ENCODE measurements at regions not wholly inside any gene's neighbourhood (a gene's known extent, or its start where the extent isn't known, plus 50 kb on each side); places are given as distances from the start of the nearest gene placed in this dataset.

DNA sequence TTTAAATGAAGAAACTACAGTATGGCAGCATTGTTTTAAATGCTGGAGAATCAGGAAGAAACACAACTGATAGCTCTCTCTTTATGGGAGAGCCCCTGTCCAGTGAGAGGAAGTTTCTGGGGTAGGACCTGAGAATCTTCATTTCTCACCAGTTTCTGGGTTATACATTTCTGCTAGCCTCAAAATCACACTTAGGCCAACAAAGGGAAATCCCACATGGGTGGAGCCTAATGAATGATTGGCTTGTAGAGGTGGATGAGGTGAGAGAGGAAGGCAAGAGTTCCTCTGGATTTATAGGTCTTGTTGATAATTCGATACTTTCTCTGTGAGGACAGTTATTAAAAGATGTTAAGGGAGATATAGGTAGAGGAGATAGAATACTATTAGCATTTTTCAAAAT, 1397.3 kb upstream of the TENM4 start (continued):
- TF ChIP-seq PPARA (CRISPR knock-in tag; IDR thresholded peaks at IDR 0.05; ENCODE audit: borderline replicate concordance) (no peak), TCF4 (CRISPR knock-in tag; IDR thresholded peaks at IDR 0.05; ENCODE audit: borderline replicate concordance) (no peak), ZNF70 (CRISPR knock-in tag; IDR thresholded peaks at IDR 0.05) (no peak)

DNA sequence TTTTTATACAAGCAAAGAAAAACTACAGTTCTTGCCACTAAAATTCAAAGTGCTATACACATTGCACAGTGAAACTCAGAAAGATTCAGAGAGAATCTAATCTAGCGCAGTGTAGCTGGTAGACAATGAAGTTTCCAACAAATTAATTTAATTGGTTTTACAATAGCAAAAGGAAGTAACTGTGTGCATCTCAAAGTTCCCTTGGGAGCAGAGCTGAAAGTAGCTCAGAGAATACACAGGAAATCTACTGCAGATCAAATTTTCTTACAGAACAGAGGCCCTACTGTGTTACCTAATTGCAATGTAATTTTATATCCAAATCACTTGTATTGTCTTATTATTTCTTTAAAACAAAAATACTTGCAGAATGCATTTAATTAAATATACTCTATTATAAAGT, 1396.2 kb upstream of the TENM4 start:
- TF ChIP-seq OSR1 (CRISPR knock-in tag; IDR thresholded peaks at IDR 0.05) (no peak), RARB (CRISPR knock-in tag; IDR thresholded peaks at IDR 0.05) (no peak), TOX (CRISPR knock-in tag; IDR thresholded peaks at IDR 0.05; ENCODE audit: borderline replicate concordance) (no peak), CSDC2 (CRISPR knock-in tag; IDR thresholded peaks at IDR 0.05) (no peak), ZFP30 (CRISPR knock-in tag; IDR thresholded peaks at IDR 0.05) (no peak), ISL1 (CRISPR knock-in tag; IDR thresholded peaks at IDR 0.05) (no peak)
- no peak for ATAC-seq

DNA sequence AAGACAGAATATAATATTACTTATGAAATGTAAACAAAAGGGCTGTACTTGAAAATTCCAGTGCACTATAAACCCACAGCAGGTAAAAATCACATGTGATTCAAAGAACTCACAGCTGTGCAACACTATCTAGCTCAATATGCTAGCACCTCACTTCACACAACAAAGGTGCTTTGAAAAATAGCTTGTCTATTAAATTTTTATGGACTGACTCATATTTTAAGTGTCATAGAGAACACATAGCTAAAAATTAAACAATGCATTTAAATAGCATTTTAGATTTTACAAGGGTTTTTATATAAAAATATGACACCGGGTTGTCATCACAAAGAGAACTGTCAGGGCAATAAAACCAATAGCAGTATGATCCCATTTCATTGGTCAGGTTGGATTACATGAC, 1390.5 kb upstream of the TENM4 start:
- no peak for ATAC-seq
- TF ChIP-seq ZNF565 (CRISPR knock-in tag; conservative IDR thresholded peaks at IDR 0.05; ENCODE audit: low read depth): no peak
- no peak for TF ChIP-seq TCF4 (CRISPR knock-in tag; IDR thresholded peaks at IDR 0.05; ENCODE audit: borderline replicate concordance)
- TF ChIP-seq ISL1 (CRISPR knock-in tag; IDR thresholded peaks at IDR 0.05): no peak
- TF ChIP-seq, protein P1, sequence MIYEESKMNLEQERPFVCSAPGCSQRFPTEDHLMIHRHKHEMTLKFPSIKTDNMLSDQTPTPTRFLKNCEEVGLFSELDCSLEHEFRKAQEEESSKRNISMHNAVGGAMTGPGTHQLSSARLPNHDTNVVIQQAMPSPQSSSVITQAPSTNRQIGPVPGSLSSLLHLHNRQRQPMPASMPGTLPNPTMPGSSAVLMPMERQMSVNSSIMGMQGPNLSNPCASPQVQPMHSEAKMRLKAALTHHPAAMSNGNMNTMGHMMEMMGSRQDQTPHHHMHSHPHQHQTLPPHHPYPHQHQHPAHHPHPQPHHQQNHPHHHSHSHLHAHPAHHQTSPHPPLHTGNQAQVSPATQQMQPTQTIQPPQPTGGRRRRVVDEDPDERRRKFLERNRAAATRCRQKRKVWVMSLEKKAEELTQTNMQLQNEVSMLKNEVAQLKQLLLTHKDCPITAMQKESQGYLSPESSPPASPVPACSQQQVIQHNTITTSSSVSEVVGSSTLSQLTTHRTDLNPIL (CRISPR knock-in tag; IDR thresholded peaks at IDR 0.05; ENCODE audit: low read depth): no peak

DNA sequence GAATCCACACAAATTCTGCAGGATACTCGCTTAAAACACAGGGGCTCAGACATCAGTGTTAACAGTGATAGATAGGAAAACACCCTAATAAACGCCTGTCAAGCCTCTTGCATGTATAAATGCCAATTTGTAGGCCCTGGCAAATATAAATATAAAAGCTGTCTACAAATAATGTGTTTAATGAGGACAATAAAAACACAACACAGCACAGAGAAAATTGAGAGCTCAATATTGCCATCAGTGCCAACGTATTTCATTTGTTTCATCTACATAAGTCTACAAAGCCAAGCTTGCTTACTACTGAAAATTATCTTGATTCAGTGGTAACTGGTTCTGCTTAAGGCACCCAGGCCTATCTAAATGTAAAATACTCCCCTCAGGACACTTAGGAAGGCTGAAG, 1387.0 kb upstream of the TENM4 start:
- ATAC-seq: no peak
- TF ChIP-seq ZNF8 (CRISPR knock-in tag; IDR thresholded peaks at IDR 0.05) (no peak), ESRRG (CRISPR knock-in tag; IDR thresholded peaks at IDR 0.05) (no peak), GLIS3 (CRISPR knock-in tag; IDR thresholded peaks at IDR 0.05) (no peak), SNAI2 (CRISPR knock-in tag; IDR thresholded peaks at IDR 0.05) (no peak), ZC3H10 (CRISPR knock-in tag; IDR thresholded peaks at IDR 0.05) (no peak), RARB (CRISPR knock-in tag; IDR thresholded peaks at IDR 0.05) (no peak)
- TF ChIP-seq, protein P2, sequence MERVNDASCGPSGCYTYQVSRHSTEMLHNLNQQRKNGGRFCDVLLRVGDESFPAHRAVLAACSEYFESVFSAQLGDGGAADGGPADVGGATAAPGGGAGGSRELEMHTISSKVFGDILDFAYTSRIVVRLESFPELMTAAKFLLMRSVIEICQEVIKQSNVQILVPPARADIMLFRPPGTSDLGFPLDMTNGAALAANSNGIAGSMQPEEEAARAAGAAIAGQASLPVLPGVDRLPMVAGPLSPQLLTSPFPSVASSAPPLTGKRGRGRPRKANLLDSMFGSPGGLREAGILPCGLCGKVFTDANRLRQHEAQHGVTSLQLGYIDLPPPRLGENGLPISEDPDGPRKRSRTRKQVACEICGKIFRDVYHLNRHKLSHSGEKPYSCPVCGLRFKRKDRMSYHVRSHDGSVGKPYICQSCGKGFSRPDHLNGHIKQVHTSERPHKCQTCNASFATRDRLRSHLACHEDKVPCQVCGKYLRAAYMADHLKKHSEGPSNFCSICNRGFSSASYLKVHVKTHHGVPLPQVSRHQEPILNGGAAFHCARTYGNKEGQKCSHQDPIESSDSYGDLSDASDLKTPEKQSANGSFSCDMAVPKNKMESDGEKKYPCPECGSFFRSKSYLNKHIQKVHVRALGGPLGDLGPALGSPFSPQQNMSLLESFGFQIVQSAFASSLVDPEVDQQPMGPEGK (CRISPR knock-in tag; IDR thresholded peaks at IDR 0.05; ENCODE audit: borderline replicate concordance): no peak
- TF ChIP-seq, protein P3, sequence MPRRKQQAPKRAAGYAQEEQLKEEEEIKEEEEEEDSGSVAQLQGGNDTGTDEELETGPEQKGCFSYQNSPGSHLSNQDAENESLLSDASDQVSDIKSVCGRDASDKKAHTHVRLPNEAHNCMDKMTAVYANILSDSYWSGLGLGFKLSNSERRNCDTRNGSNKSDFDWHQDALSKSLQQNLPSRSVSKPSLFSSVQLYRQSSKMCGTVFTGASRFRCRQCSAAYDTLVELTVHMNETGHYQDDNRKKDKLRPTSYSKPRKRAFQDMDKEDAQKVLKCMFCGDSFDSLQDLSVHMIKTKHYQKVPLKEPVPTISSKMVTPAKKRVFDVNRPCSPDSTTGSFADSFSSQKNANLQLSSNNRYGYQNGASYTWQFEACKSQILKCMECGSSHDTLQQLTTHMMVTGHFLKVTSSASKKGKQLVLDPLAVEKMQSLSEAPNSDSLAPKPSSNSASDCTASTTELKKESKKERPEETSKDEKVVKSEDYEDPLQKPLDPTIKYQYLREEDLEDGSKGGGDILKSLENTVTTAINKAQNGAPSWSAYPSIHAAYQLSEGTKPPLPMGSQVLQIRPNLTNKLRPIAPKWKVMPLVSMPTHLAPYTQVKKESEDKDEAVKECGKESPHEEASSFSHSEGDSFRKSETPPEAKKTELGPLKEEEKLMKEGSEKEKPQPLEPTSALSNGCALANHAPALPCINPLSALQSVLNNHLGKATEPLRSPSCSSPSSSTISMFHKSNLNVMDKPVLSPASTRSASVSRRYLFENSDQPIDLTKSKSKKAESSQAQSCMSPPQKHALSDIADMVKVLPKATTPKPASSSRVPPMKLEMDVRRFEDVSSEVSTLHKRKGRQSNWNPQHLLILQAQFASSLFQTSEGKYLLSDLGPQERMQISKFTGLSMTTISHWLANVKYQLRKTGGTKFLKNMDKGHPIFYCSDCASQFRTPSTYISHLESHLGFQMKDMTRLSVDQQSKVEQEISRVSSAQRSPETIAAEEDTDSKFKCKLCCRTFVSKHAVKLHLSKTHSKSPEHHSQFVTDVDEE (CRISPR knock-in tag; IDR thresholded peaks at IDR 0.05): no peak

DNA sequence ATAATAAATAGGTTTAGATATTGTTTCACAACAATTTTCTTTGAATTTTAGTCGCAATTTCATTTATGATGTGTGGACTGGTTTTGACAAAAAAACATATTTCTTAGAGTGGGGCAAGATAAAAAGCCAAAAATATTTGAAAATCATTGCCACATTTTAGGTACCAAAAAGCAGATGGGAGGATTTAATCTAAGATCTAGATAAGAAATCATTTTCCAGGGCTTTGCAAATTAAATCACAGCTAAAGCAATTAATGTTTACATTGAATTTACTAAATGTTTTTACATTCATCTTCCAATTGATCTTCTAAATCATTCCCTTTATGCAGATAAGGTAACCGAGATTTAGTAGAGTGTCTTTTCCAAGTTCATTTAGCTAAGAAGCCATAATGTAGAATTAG, 1386.0 kb upstream of the TENM4 start:
- ATAC-seq: no peak
- peak; percentile 74; the same call in 1 of the 2 replicates for TF ChIP-seq TCF4 (CRISPR knock-in tag; IDR thresholded peaks at IDR 0.05; ENCODE audit: borderline replicate concordance)
- no peak for TF ChIP-seq ESRRG (CRISPR knock-in tag; IDR thresholded peaks at IDR 0.05)
- no peak for TF ChIP-seq RARB (CRISPR knock-in tag; IDR thresholded peaks at IDR 0.05)

DNA sequence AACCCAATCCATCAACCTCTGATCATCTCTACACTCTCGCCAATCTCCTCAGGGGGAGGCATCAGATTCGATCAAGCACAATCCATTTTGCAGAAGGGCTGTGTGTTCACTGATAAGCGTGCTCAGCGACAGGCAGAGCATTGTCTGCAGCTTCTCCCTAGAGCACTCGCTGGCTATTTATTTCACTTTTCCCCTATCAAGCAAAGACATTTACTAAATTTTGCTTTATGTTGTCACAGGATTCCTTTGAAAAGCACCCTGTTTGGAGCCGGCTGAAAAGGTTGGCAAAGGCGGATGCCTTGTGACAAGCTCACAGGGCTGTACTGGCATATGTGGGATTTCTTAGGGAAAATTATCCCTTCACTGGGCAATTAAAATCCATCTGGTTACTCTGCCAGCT, 1381.5 kb upstream of the TENM4 start:
- ATAC-seq: no peak
- TF ChIP-seq PPARA (CRISPR knock-in tag; IDR thresholded peaks at IDR 0.05; ENCODE audit: borderline replicate concordance) (no peak), ARNTL (CRISPR knock-in tag; IDR thresholded peaks at IDR 0.05; ENCODE audit: borderline replicate concordance, low read depth) (no peak), GLIS3 (CRISPR knock-in tag; IDR thresholded peaks at IDR 0.05) (no peak), BACH2 (CRISPR knock-in tag; IDR thresholded peaks at IDR 0.05; ENCODE audit: borderline replicate concordance) (no peak), SNAI2 (CRISPR knock-in tag; IDR thresholded peaks at IDR 0.05) (no peak)
- TF ChIP-seq, protein P4, sequence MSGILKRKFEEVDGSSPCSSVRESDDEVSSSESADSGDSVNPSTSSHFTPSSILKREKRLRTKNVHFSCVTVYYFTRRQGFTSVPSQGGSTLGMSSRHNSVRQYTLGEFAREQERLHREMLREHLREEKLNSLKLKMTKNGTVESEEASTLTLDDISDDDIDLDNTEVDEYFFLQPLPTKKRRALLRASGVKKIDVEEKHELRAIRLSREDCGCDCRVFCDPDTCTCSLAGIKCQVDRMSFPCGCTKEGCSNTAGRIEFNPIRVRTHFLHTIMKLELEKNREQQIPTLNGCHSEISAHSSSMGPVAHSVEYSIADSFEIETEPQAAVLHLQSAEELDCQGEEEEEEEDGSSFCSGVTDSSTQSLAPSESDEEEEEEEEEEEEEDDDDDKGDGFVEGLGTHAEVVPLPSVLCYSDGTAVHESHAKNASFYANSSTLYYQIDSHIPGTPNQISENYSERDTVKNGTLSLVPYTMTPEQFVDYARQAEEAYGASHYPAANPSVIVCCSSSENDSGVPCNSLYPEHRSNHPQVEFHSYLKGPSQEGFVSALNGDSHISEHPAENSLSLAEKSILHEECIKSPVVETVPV (CRISPR knock-in tag; IDR thresholded peaks at IDR 0.05): no peak
- TF ChIP-seq, protein P5, sequence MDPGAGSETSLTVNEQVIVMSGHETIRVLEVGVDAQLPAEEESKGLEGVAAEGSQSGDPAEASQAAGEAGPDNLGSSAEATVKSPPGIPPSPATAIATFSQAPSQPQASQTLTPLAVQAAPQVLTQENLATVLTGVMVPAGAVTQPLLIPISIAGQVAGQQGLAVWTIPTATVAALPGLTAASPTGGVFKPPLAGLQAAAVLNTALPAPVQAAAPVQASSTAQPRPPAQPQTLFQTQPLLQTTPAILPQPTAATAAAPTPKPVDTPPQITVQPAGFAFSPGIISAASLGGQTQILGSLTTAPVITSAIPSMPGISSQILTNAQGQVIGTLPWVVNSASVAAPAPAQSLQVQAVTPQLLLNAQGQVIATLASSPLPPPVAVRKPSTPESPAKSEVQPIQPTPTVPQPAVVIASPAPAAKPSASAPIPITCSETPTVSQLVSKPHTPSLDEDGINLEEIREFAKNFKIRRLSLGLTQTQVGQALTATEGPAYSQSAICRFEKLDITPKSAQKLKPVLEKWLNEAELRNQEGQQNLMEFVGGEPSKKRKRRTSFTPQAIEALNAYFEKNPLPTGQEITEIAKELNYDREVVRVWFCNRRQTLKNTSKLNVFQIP (CRISPR knock-in tag; IDR thresholded peaks at IDR 0.05; ENCODE audit: borderline replicate concordance, low read depth): no peak
- TF ChIP-seq, protein P2 (CRISPR knock-in tag; IDR thresholded peaks at IDR 0.05; ENCODE audit: borderline replicate concordance): no peak

All from SK-N-SH treated with all-trans-retinoic acid at 6 μM for 48 hours (cell line).